CD4-positive, alpha-beta T cell (primary cell): ENCODE measurements at regions not wholly inside any gene's neighbourhood (a gene's known extent, or its start where the extent isn't known, plus 50 kb on each side); places are given as distances from the start of the nearest gene placed in this dataset.

Source experiments
- ATAC-seq: fragments of 200-7000 bp; cut with Tn5 transposase; one replicate; pipeline ENCODE4 v1.10.0; 2022; ENCODE audit warnings: mild to moderate bottlenecking; ENCODE audit not compliant: poor library complexity
- CTCF ChIA-PET: fragments of 350-600 bp; sonication (Branson Sonifier 250); formaldehyde crosslinking; loops from one replicate; lab custom pipeline; 2021; ENCODE audit warnings: antibody characterized with exemption, inconsistent platforms; lab: Charles Lee
- POLR2A ChIA-PET: fragments of 350-600 bp; sonication (Branson Sonifier 250); formaldehyde crosslinking; loops from one replicate; lab custom pipeline; 2021; ENCODE audit warnings: antibody characterized with exemption, inconsistent platforms; lab: Charles Lee
- DNase-seq, 14 experiments: peaks; one replicate each; pipeline ENCODE4 v3.0.0-alpha.2; 2013 to 2020; ENCODE audit warnings: mixed read lengths in 2 of 14
- H3K27ac ChIP-seq, 2 donors: one replicate each; pipeline versions ENCODE4 v1.5.1 to v1.7.0; 2013; ENCODE audit warnings: low read length in 2 of 2, low read depth in 1 of 2, mild to moderate bottlenecking in 1 of 2
- H3K27me3 ChIP-seq, 2 experiments: 1 replicate in 1 of 2; 2 replicates in 1 of 2; pipeline versions ENCODE4 v1.6.1 to v1.7.0; 2013; ENCODE audit warnings: low read length in 2 of 2, control low read depth in 1 of 2, mild to moderate bottlenecking in 1 of 2, moderate library complexity in 1 of 2; ENCODE audit not compliant: insufficient read depth in 2 of 2, control insufficient read depth in 1 of 2
- H3K36me3 ChIP-seq: one replicate; pipeline ENCODE4 v1.6.1; 2013; ENCODE audit warnings: low read length, control low read depth; ENCODE audit not compliant: insufficient read depth
- H3K4me1 ChIP-seq: one replicate; pipeline ENCODE4 v1.6.1; 2013; ENCODE audit warnings: low read length, control low read depth; ENCODE audit not compliant: insufficient read depth
- H3K4me3 ChIP-seq: one replicate; pipeline ENCODE4 v1.5.1; 2013; ENCODE audit warnings: mild to moderate bottlenecking, low read length, moderate library complexity
- H3K9me3 ChIP-seq, 2 experiments: 1 replicate in 1 of 2; 2 replicates in 1 of 2; pipeline versions ENCODE4 v1.6.1 to v1.7.0; 2013; ENCODE audit warnings: low read length in 2 of 2, mild to moderate bottlenecking in 2 of 2, control low read depth in 1 of 2, moderate library complexity in 1 of 2; ENCODE audit not compliant: control insufficient read depth in 1 of 2, insufficient read depth in 1 of 2
- H3K27ac Mint-ChIP-seq: one replicate; pipeline ENCODE4 v1.8.0; 2020; ENCODE audit warnings: mixed read lengths
- H3K27me3 Mint-ChIP-seq: one replicate; pipeline ENCODE4 v1.8.0; 2021; ENCODE audit warnings: mixed read lengths
- H3K36me3 Mint-ChIP-seq: one replicate; pipeline ENCODE4 v1.8.0; 2021; ENCODE audit warnings: low read depth, mixed read lengths
- H3K4me1 Mint-ChIP-seq: one replicate; pipeline ENCODE4 v1.8.0; 2021; ENCODE audit warnings: low read depth, mixed read lengths
- H3K4me3 Mint-ChIP-seq: one replicate; pipeline ENCODE4 v1.8.0; 2020; ENCODE audit warnings: mild to moderate bottlenecking, mixed read lengths
- H3K9me3 Mint-ChIP-seq: one replicate; pipeline ENCODE4 v1.8.0; 2020; ENCODE audit warnings: mixed read lengths
- CTCF ChIP-seq: fragments of 200-600 bp; IDR thresholded peaks from one replicate; pipeline ENCODE4 v1.8.0; 2022; ENCODE audit warnings: antibody characterized with exemption, mild to moderate bottlenecking
- intact Hi-C, 2 experiments: fragments of 100-400 bp; cut with DNase I in 1 of 2; cut with micrococcal nuclease in 1 of 2; formaldehyde crosslinking; loops; one replicate each; pipeline versions ENCODE4 v1.15.1 to v1.9.0; 2023 to 2025; cut with DNase I, micrococcal nuclease

- ATAC-seq = no peak
Observed at GRCh38 chr1:37305108-37305507, 169.3 kb upstream of the ZC3H12A start.

GRCh38 chr1:37305841-37306240 lies 168.5 kb upstream of the ZC3H12A start:
- ATAC-seq = no peak
- H3K9me3 Mint-ChIP-seq = no peaks in the 10 kb centered on the region
- Histone ChIP-seq H3K27me3 (peaks cover 3% of the 10 kb centered on the region in 2 experiments), H3K4me3 (no peak overlapping the region), H3K4me1 (no peaks in the 10 kb centered on the region), H3K27ac (no peak overlapping the region), H3K36me3 (no peaks in the 10 kb centered on the region), H3K9me3 (no peaks in the 10 kb centered on the region)
- POLR2A ChIA-PET = no interaction called here
- peaks cover 30% of the 10 kb centered on the region for H3K27me3 Mint-ChIP-seq
- no peaks in the 10 kb centered on the region for H3K36me3 Mint-ChIP-seq
- intact Hi-C loops = no loop called here
- no peaks in the 10 kb centered on the region for H3K4me1 Mint-ChIP-seq
- TF ChIP-seq CTCF = no peak
- no peak overlapping the region for H3K4me3 Mint-ChIP-seq
- DNase-seq = no peak
- CTCF ChIA-PET = no interaction called here
- H3K27ac Mint-ChIP-seq = no peak overlapping the region

More at GRCh38 chr1:37305108-37305507, 169.3 kb upstream of the ZC3H12A start:
- Histone ChIP-seq H3K27ac (no peak overlapping the region), H3K27me3 (peaks cover 3% of the 10 kb centered on the region in 2 experiments), H3K4me3 (no peak overlapping the region), H3K4me1 (no peaks in the 10 kb centered on the region), H3K36me3 (no peaks in the 10 kb centered on the region), H3K9me3 (no peaks in the 10 kb centered on the region)
- Mint-ChIP-seq H3K36me3 (no peaks in the 10 kb centered on the region), H3K27me3 (peaks cover 32% of the 10 kb centered on the region), H3K9me3 (no peaks in the 10 kb centered on the region), H3K4me3 (no peak overlapping the region), H3K4me1 (no peaks in the 10 kb centered on the region), H3K27ac (no peak overlapping the region)
- ChIA-PET POLR2A (no interaction called here), CTCF (no interaction called here)
- DNase-seq = no peak
- intact Hi-C loops = no loop called here
- TF ChIP-seq CTCF = no peak

GRCh38 chr1:37306461-37306860 lies 167.9 kb upstream of the ZC3H12A start:
- Histone ChIP-seq H3K36me3 (no peaks in the 10 kb centered on the region), H3K27me3 (peaks cover 1 to 8% of the 10 kb centered on the region in 2 experiments), H3K27ac (no peak overlapping the region), H3K9me3 (no peaks in the 10 kb centered on the region), H3K4me1 (no peaks in the 10 kb centered on the region), H3K4me3 (no peak overlapping the region)
- H3K9me3 Mint-ChIP-seq = no peaks in the 10 kb centered on the region
- POLR2A ChIA-PET = no interaction called here
- DNase-seq = no peak
- no peak overlapping the region for H3K27ac Mint-ChIP-seq
- TF ChIP-seq CTCF = no peak
- no peak for ATAC-seq
- peaks cover 28% of the 10 kb centered on the region for H3K27me3 Mint-ChIP-seq
- H3K4me1 Mint-ChIP-seq = no peaks in the 10 kb centered on the region
- CTCF ChIA-PET = no interaction called here
- H3K36me3 Mint-ChIP-seq = no peaks in the 10 kb centered on the region
- H3K4me3 Mint-ChIP-seq = no peak overlapping the region
- intact Hi-C loops = no loop called here
